ENCODE measurements at regions not wholly inside any gene's neighbourhood (a gene's known extent, or its start where the extent isn't known, plus 50 kb on each side); places are given as distances from the start of the nearest gene placed in this dataset.

DNA sequence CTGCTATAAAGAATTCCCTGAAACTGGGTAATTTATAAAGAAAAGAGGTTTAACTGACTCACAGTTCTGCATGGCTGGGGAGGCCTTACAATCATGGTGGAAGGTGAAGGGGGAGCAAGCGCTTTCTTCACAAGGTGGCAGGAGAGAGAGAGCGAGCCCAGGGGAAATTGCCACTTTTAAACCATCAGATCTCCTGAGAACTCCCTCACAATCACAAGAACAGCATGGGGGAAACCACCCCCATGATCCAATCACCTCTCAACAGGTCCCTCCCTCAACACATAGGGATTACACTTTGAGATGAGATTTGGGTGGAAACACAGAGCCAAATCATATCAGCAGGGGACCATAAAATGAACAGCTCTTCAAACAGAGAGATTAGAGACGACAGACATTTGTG is 198.6 kb downstream of the MAGEB5 start:
- TF ChIP-seq, protein P1, sequence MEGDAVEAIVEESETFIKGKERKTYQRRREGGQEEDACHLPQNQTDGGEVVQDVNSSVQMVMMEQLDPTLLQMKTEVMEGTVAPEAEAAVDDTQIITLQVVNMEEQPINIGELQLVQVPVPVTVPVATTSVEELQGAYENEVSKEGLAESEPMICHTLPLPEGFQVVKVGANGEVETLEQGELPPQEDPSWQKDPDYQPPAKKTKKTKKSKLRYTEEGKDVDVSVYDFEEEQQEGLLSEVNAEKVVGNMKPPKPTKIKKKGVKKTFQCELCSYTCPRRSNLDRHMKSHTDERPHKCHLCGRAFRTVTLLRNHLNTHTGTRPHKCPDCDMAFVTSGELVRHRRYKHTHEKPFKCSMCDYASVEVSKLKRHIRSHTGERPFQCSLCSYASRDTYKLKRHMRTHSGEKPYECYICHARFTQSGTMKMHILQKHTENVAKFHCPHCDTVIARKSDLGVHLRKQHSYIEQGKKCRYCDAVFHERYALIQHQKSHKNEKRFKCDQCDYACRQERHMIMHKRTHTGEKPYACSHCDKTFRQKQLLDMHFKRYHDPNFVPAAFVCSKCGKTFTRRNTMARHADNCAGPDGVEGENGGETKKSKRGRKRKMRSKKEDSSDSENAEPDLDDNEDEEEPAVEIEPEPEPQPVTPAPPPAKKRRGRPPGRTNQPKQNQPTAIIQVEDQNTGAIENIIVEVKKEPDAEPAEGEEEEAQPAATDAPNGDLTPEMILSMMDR (IDR thresholded peaks at IDR 0.05) = no peak
- no peak for TF ChIP-seq POLR2A (IDR thresholded peaks at IDR 0.05)
- no peaks in the 10 kb centered on the region for H3K36me3 ChIP-seq
- ATAC-seq (no peak), DNase-seq (no peak)
- H3K27ac ChIP-seq = no peak overlapping the region
- H3K4me1 ChIP-seq = no peaks in the 10 kb centered on the region
- H3K4me3 ChIP-seq = no peak overlapping the region
- intact Hi-C loops (cut with DNase I) = no loop called here
- WGBS (ENCODE audit: insufficient coverage, low coverage, low lambda C conversion rate, missing lambda C conversion rate) = 40% methylated on average over 3 of the region's 3 CpGs
- no peaks in the 10 kb centered on the region for H3K9me3 ChIP-seq
- H3K27me3 ChIP-seq = no peaks in the 10 kb centered on the region

DNA sequence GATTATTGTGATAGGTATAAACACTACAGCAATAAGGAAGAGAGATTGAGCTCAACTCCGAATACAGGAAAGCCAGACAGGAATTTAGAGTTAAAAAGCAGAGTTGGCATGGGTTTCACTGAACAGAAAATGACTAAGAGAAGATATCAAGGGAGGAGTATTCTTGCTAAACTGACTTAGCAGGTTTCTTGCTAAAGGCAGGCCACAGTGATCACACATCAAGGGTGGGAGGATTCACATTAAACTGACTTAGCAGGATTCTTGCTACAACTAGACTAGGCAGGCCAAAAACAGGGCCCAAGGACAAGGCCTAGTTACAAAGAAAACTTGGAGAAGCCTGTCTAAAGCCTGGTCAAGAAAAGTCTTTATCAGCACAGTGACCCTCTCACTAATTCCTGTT is 195.1 kb downstream of the MAGEB5 start:
- ATAC-seq (no peak), DNase-seq (no peak)
- no peak overlapping the region for H3K4me3 ChIP-seq
- no peaks in the 10 kb centered on the region for H3K36me3 ChIP-seq
- no peaks in the 10 kb centered on the region for H3K9me3 ChIP-seq
- intact Hi-C loops (cut with DNase I) = no loop called here
- WGBS (ENCODE audit: insufficient coverage, low coverage, low lambda C conversion rate, missing lambda C conversion rate) = 41% methylated on average over 1 of the region's 1 CpG
- peaks cover 0 to 5% of the 10 kb centered on the region in 2 donors for H3K27me3 ChIP-seq
- no peak overlapping the region for H3K27ac ChIP-seq
- H3K4me1 ChIP-seq = no peaks in the 10 kb centered on the region
- TF ChIP-seq POLR2A (IDR thresholded peaks at IDR 0.05) = no peak
- TF ChIP-seq, protein P1 (IDR thresholded peaks at IDR 0.05) = no peak

DNA sequence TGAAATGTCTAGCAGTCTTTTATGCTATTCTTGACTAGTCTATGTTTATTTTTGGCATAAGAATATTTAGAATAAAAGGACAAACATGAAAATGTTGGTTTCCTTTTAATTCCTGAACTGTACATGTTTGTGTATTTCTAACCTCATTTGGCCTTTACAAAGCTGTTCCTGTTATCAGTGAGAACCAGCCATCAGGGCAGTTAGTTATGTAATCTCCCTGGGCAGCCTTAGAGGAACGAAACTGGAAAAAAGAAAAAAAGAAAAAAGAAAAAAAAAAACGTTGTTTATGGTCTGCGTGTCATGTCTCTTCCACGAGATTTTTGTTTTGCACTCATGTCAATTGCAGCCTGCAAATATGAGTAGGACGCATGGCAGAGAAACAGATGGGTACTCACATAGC is 193.7 kb downstream of the MAGEB5 start:
- intact Hi-C loops (cut with DNase I) = no loop called here
- no peak for ATAC-seq
- no peak for DNase-seq

DNA sequence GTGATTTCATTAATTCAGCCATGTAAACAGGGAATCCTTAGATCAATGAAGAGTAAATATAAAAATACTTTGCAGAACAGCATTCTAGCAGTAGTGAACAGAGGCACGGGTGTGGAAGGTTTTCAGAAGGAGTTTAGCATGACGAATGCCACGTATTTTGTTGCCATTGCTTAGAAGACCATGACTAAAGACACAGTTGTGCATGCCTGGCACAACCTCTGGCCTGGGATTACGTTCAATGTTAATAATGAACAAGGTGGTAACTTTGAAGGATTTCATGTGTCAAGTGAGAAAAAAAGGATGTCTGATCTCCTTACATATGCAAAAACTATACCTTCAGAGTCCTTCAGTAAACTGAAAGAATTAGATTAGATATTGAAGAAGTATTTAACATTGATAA is 171.9 kb downstream of the MAGEB5 start:
- DNase-seq = no peak
- Histone ChIP-seq H3K36me3 (no peaks in the 10 kb centered on the region), H3K27me3 (no peaks in the 10 kb centered on the region), H3K9me3 (no peaks in the 10 kb centered on the region), H3K4me3 (no peak overlapping the region), H3K4me1 (no peaks in the 10 kb centered on the region), H3K27ac (no peak overlapping the region)
- intact Hi-C loops (cut with DNase I) = no loop called here
- WGBS (ENCODE audit: insufficient coverage, low coverage, low lambda C conversion rate, missing lambda C conversion rate) = 48% methylated on average over 4 of the region's 4 CpGs
- no peak for ATAC-seq
- no peak for TF ChIP-seq POLR2A (IDR thresholded peaks at IDR 0.05)
- TF ChIP-seq, protein P1 (IDR thresholded peaks at IDR 0.05) = no peak

More for the DNA sequence above, 193.7 kb downstream of the MAGEB5 start:
- 28% methylated on average over 5 of the region's 5 CpGs for WGBS (ENCODE audit: insufficient coverage, low coverage, low lambda C conversion rate, missing lambda C conversion rate)
- Histone ChIP-seq H3K9me3 (no peaks in the 10 kb centered on the region), H3K4me1 (no peaks in the 10 kb centered on the region), H3K4me3 (no peak overlapping the region), H3K27ac (no peak overlapping the region), H3K36me3 (no peaks in the 10 kb centered on the region), H3K27me3 (peaks cover 0 to 5% of the 10 kb centered on the region in 2 donors)
- TF ChIP-seq, protein P1 (IDR thresholded peaks at IDR 0.05) = no peak
- no peak for TF ChIP-seq POLR2A (IDR thresholded peaks at IDR 0.05)
